GM12873 (cell line): ENCODE measurements at regions not wholly inside any gene's neighbourhood (a gene's known extent, or its start where the extent isn't known, plus 50 kb on each side); places are given as distances from the start of the nearest gene placed in this dataset.

Experiments used
- CTCF ChIP-seq: IDR thresholded peaks from 2 replicates; pipeline ENCODE4 v1.5.1; 2012; ENCODE audit warnings: low read depth, mild to moderate bottlenecking, moderate library complexity, low read length, control low read depth; ENCODE audit not compliant: insufficient read depth; ENCODE audit errors: missing control alignments

- TF ChIP-seq CTCF = no peak
Measured at GRCh38 chr3:80543154-80543553, 775.4 kb upstream of the ROBO1 start.

GRCh38 chr3:80542456-80542855, 774.7 kb upstream of the ROBO1 start:
- TF ChIP-seq CTCF = no peak

- TF ChIP-seq CTCF = no peak
Measured at GRCh38 chr3:80537680-80538079, 769.9 kb upstream of the ROBO1 start.

- TF ChIP-seq CTCF = no peak
Measured at GRCh38 chr3:80535286-80535685, 767.5 kb upstream of the ROBO1 start.

GRCh38 chr3:80533553-80533952, 765.8 kb upstream of the ROBO1 start:
- TF ChIP-seq CTCF = no peak

GRCh38 chr3:80526153-80526552, 758.4 kb upstream of the ROBO1 start:
- no peak for TF ChIP-seq CTCF

GRCh38 chr3:80521081-80521480, 753.3 kb upstream of the ROBO1 start:
- TF ChIP-seq CTCF = no peak

GRCh38 chr3:80519436-80519835, 751.6 kb upstream of the ROBO1 start:
- TF ChIP-seq CTCF = no peak
